Hepatocyte (in vitro differentiated cells): ENCODE measurements at regions not wholly inside any gene's neighbourhood (a gene's known extent, or its start where the extent isn't known, plus 50 kb on each side); places are given as distances from the start of the nearest gene placed in this dataset.

ENCODE experiments used
- EZH2 ChIP-seq: fragments of 200-600 bp; sonication (generic); IDR thresholded peaks from 2 replicates; pipeline ENCODE4 v1.6.1; 2016; ENCODE audit warnings: antibody characterized with exemption, mild to moderate bottlenecking, borderline replicate concordance
- TF ChIP-seq, protein P1 (sequence below): fragments of 200-600 bp; sonication (generic); IDR thresholded peaks from 2 replicates; pipeline ENCODE4 v1.5.1; 2016; ENCODE audit warnings: antibody characterized with exemption, mild to moderate bottlenecking; ENCODE audit not compliant: poor library complexity

DNA sequence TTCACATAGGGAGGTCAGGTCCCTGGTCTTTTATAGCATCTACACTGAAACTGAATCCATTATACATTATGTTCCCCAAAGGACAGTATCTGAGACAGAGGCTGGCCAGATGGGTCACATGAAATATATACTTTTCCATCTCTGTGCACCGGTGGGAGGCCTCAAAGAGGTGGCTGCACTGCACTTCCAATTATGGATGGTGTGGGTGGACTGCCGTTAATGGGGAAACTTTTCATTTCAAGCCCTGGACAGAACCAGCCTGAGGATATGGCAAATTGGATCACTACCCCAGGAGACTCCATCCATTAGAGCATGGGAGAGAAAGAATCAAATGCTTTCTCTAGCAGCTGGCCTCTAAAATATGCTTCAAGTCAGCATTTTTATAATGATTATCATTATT lies 280.5 kb upstream of the OPRM1 start:
- TF ChIP-seq, protein P1, sequence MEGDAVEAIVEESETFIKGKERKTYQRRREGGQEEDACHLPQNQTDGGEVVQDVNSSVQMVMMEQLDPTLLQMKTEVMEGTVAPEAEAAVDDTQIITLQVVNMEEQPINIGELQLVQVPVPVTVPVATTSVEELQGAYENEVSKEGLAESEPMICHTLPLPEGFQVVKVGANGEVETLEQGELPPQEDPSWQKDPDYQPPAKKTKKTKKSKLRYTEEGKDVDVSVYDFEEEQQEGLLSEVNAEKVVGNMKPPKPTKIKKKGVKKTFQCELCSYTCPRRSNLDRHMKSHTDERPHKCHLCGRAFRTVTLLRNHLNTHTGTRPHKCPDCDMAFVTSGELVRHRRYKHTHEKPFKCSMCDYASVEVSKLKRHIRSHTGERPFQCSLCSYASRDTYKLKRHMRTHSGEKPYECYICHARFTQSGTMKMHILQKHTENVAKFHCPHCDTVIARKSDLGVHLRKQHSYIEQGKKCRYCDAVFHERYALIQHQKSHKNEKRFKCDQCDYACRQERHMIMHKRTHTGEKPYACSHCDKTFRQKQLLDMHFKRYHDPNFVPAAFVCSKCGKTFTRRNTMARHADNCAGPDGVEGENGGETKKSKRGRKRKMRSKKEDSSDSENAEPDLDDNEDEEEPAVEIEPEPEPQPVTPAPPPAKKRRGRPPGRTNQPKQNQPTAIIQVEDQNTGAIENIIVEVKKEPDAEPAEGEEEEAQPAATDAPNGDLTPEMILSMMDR: no peak
- no peak for TF ChIP-seq EZH2
